SK-N-SH treated with all-trans-retinoic acid at 6 μM for 48 hours (cell line): ENCODE measurements at regions not wholly inside any gene's neighbourhood (a gene's known extent, or its start where the extent isn't known, plus 50 kb on each side); places are given as distances from the start of the nearest gene placed in this dataset.
"Not testable (repeated sequence)": the region's sequence is repeated elsewhere in the genome, so short reads cannot be mapped to it uniquely, and the experiment has no call there.

Experiments
- ATAC-seq: fragments of 200-7000 bp; cut with Tn5 transposase; 3 replicates; pipeline ENCODE4 v1.9.1; 2020; ENCODE audit warnings: mild to moderate bottlenecking, moderate library complexity
- ARNTL ChIP-seq: fragments of 450-650 bp; formaldehyde crosslinking; IDR thresholded peaks from 2 replicates; pipeline ENCODE4 v1.5.0; 2020; ENCODE audit warnings: low read depth, mild to moderate bottlenecking, moderate library complexity, borderline replicate concordance
- BACH2 ChIP-seq: fragments of 250-450 bp; sonication (Bioruptor Pico); IDR thresholded peaks from 2 replicates; pipeline ENCODE4 v1.9.0; 2021; ENCODE audit warnings: mild to moderate bottlenecking, borderline replicate concordance
- CSDC2 ChIP-seq: fragments of 250-450 bp; sonication (Bioruptor Pico); IDR thresholded peaks from 2 replicates; pipeline ENCODE4 v1.5.0; 2020; ENCODE audit warnings: mild to moderate bottlenecking, moderate library complexity
- ESRRG ChIP-seq: fragments of 250-450 bp; sonication (Bioruptor Pico); IDR thresholded peaks from 2 replicates; pipeline ENCODE4 v1.6.1; 2021; ENCODE audit warnings: mild to moderate bottlenecking
- GLIS3 ChIP-seq: fragments of 250-450 bp; sonication (Bioruptor Pico); IDR thresholded peaks from 2 replicates; pipeline ENCODE4 v1.5.0; 2020; ENCODE audit warnings: mild to moderate bottlenecking, moderate library complexity
- ISL1 ChIP-seq: fragments of 250-450 bp; sonication (Bioruptor Pico); IDR thresholded peaks from 2 replicates; pipeline ENCODE4 v2.1.2; 2022; ENCODE audit warnings: mild to moderate bottlenecking, moderate library complexity
- OSR1 ChIP-seq: fragments of 250-450 bp; sonication (Bioruptor Pico); IDR thresholded peaks from 2 replicates; pipeline ENCODE4 v1.8.0; 2022; ENCODE audit warnings: moderate library complexity, mild to moderate bottlenecking, inconsistent platforms
- PPARA ChIP-seq: fragments of 250-450 bp; sonication (Bioruptor Pico); IDR thresholded peaks from 2 replicates; pipeline ENCODE4 v1.5.0; 2020; ENCODE audit warnings: mild to moderate bottlenecking, borderline replicate concordance
- TCF4 ChIP-seq: fragments of 250-450 bp; sonication (Bioruptor Pico); IDR thresholded peaks from 2 replicates; pipeline ENCODE4 v1.8.0; 2021; ENCODE audit warnings: mild to moderate bottlenecking, moderate library complexity, borderline replicate concordance
- TOX ChIP-seq: fragments of 250-450 bp; sonication (Bioruptor Pico); IDR thresholded peaks from 2 replicates; pipeline ENCODE4 v1.8.0; 2021; ENCODE audit warnings: mild to moderate bottlenecking, moderate library complexity, borderline replicate concordance
- ZC3H10 ChIP-seq: fragments of 250-450 bp; sonication (Bioruptor Pico); IDR thresholded peaks from 2 replicates; pipeline ENCODE4 v1.5.1; 2021; ENCODE audit warnings: mild to moderate bottlenecking, moderate library complexity
- ZFP30 ChIP-seq: fragments of 450-650 bp; formaldehyde crosslinking; IDR thresholded peaks from 2 replicates; pipeline ENCODE4 v1.5.0; 2022; ENCODE audit warnings: mild to moderate bottlenecking, moderate library complexity
- ZNF565 ChIP-seq: fragments of 450-650 bp; formaldehyde crosslinking; conservative IDR thresholded peaks from 2 replicates; pipeline ENCODE4 v1.5.0; 2020; ENCODE audit warnings: low read depth, mild to moderate bottlenecking, moderate library complexity
- ZNF70 ChIP-seq: fragments of 450-650 bp; formaldehyde crosslinking; IDR thresholded peaks from 2 replicates; pipeline ENCODE4 v1.5.0; 2020; ENCODE audit warnings: mild to moderate bottlenecking, moderate library complexity
- ZNF8 ChIP-seq: fragments of 450-650 bp; formaldehyde crosslinking; IDR thresholded peaks from 2 replicates; pipeline ENCODE4 v1.5.0; 2020; ENCODE audit warnings: mild to moderate bottlenecking, moderate library complexity
- TF ChIP-seq, protein P1 (sequence below): fragments of 250-450 bp; sonication (Bioruptor Pico); IDR thresholded peaks from 2 replicates; pipeline ENCODE4 v1.5.0; 2020; ENCODE audit warnings: mild to moderate bottlenecking, moderate library complexity
- TF ChIP-seq, protein P2 (sequence below): fragments of 250-450 bp; sonication (Bioruptor Pico); IDR thresholded peaks from 2 replicates; pipeline ENCODE4 v1.8.0; 2021; ENCODE audit warnings: low read depth, mild to moderate bottlenecking, moderate library complexity, borderline replicate concordance
- TF ChIP-seq, protein P3 (sequence below): fragments of 250-450 bp; sonication (Bioruptor Pico); IDR thresholded peaks from 2 replicates; pipeline ENCODE4 v1.8.0; 2020; ENCODE audit warnings: mild to moderate bottlenecking, moderate library complexity, borderline replicate concordance

- ATAC-seq = no peak
- TF ChIP-seq ESRRG (CRISPR knock-in tag) (no peak), ZC3H10 (CRISPR knock-in tag) (no peak), TOX (CRISPR knock-in tag) (no peak), ZNF70 (no peak), TCF4 (CRISPR knock-in tag) (no peak), GLIS3 (CRISPR knock-in tag) (no peak), BACH2 (CRISPR knock-in tag) (no peak)
- TF ChIP-seq, protein P1, sequence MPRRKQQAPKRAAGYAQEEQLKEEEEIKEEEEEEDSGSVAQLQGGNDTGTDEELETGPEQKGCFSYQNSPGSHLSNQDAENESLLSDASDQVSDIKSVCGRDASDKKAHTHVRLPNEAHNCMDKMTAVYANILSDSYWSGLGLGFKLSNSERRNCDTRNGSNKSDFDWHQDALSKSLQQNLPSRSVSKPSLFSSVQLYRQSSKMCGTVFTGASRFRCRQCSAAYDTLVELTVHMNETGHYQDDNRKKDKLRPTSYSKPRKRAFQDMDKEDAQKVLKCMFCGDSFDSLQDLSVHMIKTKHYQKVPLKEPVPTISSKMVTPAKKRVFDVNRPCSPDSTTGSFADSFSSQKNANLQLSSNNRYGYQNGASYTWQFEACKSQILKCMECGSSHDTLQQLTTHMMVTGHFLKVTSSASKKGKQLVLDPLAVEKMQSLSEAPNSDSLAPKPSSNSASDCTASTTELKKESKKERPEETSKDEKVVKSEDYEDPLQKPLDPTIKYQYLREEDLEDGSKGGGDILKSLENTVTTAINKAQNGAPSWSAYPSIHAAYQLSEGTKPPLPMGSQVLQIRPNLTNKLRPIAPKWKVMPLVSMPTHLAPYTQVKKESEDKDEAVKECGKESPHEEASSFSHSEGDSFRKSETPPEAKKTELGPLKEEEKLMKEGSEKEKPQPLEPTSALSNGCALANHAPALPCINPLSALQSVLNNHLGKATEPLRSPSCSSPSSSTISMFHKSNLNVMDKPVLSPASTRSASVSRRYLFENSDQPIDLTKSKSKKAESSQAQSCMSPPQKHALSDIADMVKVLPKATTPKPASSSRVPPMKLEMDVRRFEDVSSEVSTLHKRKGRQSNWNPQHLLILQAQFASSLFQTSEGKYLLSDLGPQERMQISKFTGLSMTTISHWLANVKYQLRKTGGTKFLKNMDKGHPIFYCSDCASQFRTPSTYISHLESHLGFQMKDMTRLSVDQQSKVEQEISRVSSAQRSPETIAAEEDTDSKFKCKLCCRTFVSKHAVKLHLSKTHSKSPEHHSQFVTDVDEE (CRISPR knock-in tag) = no peak
- TF ChIP-seq, protein P2, sequence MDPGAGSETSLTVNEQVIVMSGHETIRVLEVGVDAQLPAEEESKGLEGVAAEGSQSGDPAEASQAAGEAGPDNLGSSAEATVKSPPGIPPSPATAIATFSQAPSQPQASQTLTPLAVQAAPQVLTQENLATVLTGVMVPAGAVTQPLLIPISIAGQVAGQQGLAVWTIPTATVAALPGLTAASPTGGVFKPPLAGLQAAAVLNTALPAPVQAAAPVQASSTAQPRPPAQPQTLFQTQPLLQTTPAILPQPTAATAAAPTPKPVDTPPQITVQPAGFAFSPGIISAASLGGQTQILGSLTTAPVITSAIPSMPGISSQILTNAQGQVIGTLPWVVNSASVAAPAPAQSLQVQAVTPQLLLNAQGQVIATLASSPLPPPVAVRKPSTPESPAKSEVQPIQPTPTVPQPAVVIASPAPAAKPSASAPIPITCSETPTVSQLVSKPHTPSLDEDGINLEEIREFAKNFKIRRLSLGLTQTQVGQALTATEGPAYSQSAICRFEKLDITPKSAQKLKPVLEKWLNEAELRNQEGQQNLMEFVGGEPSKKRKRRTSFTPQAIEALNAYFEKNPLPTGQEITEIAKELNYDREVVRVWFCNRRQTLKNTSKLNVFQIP (CRISPR knock-in tag) = no peak
Observed at GRCh38 chr2:17133052-17133671, 385.1 kb downstream of the RAD51AP2 start.

DNA sequence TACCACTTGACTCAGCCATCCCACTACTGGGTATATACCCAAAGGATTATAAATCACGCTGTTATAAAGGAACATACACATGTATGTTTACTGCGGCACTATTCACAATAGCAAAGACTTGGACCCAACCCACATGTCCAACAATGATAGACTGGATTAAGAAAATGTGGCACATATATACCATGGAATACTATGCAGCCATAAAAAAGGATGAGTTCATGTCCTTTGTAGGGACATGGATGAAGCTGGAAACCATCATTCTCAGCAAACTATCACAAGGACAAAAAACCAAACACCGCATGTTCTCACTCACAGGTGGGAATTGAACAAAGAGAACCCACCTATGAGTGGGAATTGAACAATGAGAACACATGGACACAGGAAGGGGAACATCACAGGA lies 387.6 kb downstream of the RAD51AP2 start:
- ATAC-seq = not testable (repeated sequence)

DNA sequence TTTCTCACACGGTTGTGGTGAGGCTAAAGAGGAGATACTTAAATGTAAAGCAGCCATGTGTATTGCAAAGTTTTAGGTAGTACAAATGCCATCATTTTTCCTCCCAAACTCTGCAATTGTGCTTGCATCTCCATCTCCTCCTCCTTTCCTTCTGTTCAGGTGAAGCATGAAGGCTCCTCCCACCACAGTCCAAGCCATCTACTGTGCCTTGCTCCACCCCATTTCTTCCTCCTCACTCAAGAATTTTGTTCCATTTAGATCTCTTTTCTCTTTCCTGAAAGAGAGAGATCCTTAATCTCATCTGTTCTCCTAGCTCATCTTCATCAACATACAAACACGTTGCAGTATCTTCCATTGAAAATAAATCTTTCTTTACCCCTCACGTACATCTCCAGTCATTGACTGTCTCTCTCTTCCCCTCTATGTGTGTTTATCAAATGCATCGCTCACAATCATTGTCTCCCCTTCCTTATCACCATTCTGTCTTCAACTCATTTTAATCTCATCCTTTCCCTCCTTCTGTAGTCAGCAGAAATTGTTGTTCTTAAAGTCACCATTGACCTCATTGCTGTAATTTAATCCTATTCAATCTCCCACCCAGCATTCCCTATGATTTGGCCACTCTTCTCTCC lies 392.1 kb downstream of the RAD51AP2 start:
- ATAC-seq = no peak
- TF ChIP-seq CSDC2 (CRISPR knock-in tag) = no peak
- TF ChIP-seq, protein P3, sequence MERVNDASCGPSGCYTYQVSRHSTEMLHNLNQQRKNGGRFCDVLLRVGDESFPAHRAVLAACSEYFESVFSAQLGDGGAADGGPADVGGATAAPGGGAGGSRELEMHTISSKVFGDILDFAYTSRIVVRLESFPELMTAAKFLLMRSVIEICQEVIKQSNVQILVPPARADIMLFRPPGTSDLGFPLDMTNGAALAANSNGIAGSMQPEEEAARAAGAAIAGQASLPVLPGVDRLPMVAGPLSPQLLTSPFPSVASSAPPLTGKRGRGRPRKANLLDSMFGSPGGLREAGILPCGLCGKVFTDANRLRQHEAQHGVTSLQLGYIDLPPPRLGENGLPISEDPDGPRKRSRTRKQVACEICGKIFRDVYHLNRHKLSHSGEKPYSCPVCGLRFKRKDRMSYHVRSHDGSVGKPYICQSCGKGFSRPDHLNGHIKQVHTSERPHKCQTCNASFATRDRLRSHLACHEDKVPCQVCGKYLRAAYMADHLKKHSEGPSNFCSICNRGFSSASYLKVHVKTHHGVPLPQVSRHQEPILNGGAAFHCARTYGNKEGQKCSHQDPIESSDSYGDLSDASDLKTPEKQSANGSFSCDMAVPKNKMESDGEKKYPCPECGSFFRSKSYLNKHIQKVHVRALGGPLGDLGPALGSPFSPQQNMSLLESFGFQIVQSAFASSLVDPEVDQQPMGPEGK (CRISPR knock-in tag) = no peak

DNA sequence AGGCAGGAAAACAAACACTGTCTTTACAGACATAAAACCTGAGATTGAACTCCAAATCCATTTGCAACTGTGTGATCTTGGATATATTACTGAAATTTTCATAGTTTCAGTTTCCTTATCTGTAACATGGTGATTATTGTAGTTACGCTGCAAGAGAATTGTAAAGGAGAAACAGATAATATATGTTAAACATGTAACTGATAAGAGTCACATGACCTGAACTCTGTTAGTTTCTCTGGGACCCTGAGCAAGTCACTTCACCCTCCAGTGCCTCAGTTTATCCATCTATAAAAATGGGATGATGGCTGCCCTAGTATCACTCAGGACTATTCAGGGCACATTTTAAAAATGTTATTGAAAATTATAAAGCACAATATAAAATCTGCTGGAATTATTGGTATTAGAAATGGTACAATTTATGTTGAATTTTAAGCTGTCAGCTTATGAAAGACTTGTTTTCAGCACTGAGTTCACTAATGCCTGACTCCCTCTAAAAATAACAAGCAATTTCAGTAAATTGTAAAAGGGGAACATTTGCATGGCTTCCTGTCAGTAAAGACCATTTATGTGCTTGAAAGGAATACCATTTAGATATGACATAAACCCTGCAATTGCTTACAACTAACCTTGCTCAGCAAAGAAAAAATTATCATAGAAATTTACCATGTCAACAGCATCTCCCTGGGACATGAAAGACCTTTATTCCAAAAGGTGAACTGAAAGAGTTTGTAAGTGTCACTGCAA lies 393.5 kb downstream of the RAD51AP2 start:
- ATAC-seq = no peak
- TF ChIP-seq ZNF70 (no peak), ZNF565 (CRISPR knock-in tag) (no peak), ARNTL (no peak), OSR1 (CRISPR knock-in tag) (no peak), ZC3H10 (CRISPR knock-in tag) (no peak), PPARA (CRISPR knock-in tag) (no peak), TCF4 (CRISPR knock-in tag) (no peak), ISL1 (CRISPR knock-in tag) (no peak), ZNF8 (CRISPR knock-in tag) (no peak), ESRRG (CRISPR knock-in tag) (no peak)

DNA sequence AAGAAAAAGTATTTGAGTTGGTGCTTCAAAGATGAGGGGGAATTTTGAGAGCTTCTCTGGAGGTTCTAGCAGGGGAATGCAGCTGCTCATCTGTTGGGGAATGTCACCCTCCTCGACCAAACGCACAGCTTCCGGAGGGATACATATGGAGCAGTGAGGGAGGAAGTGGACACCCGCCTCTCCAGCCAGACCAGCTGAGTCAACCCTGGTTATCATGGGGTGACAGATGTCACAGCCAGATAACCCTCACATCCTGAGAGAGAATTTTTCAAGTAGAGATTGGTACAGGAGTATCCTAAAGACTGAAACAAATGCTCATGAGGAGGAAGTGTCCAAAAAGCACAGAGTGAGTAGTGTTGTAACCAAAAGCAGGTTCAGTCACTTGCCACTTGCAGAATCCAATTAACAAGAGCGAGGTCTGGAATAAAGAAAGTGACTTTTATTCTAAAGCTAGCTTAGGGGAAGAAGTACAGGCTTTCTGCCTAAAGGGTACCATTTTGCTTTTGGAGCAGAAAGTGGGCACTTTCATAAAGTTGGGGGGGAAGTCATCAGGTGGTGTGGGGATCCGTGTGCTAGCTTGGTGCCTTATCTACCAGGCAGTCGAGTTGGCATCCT lies 395.2 kb downstream of the RAD51AP2 start:
- TF ChIP-seq TOX (CRISPR knock-in tag) (no peak), ZFP30 (no peak), ISL1 (CRISPR knock-in tag) (no peak), ESRRG (CRISPR knock-in tag) (no peak), ZNF70 (no peak), CSDC2 (CRISPR knock-in tag) (no peak)

More for the DNA sequence above, 395.2 kb downstream of the RAD51AP2 start:
- no peak for ATAC-seq
